Duodenal mucosa (tissue), 2 donors: ENCODE measurements at regions not wholly inside any gene's neighbourhood (a gene's known extent, or its start where the extent isn't known, plus 50 kb on each side); places are given as distances from the start of the nearest gene placed in this dataset.
"Not testable (repeated sequence)": the region's sequence is repeated elsewhere in the genome, so short reads cannot be mapped to it uniquely, and the experiment has no call there.

ENCODE experiments used
- H3K27ac ChIP-seq: one replicate; pipeline ENCODE4 v1.7.0; 2013; ENCODE audit warnings: low read depth, low read length
- H3K27me3 ChIP-seq, 2 donors: one replicate each; pipeline ENCODE4 v1.7.0; 2013; ENCODE audit warnings: low read length in 2 of 2, control low read depth in 1 of 2; ENCODE audit not compliant: insufficient read depth in 2 of 2, control insufficient read depth in 1 of 2
- H3K36me3 ChIP-seq, 2 donors: one replicate each; pipeline ENCODE4 v1.7.0; 2013; ENCODE audit warnings: low read length in 2 of 2, control low read depth in 1 of 2; ENCODE audit not compliant: insufficient read depth in 2 of 2, control insufficient read depth in 1 of 2
- H3K4me1 ChIP-seq, 2 donors: one replicate each; pipeline ENCODE4 v1.7.0; 2013; ENCODE audit warnings: low read length in 2 of 2, control low read depth in 1 of 2; ENCODE audit not compliant: insufficient read depth in 2 of 2, control insufficient read depth in 1 of 2
- H3K4me3 ChIP-seq, 2 donors: one replicate each; pipeline ENCODE4 v1.7.0; 2013; ENCODE audit warnings: low read length in 2 of 2, low read depth in 1 of 2
- H3K9ac ChIP-seq, 2 donors: one replicate each; pipeline ENCODE4 v1.7.0; 2013; ENCODE audit warnings: low read length in 2 of 2, low read depth in 1 of 2
- H3K9me3 ChIP-seq, 2 donors: one replicate each; pipeline ENCODE4 v1.7.0; 2013; ENCODE audit warnings: low read length in 2 of 2, control low read depth in 1 of 2; ENCODE audit not compliant: control insufficient read depth in 1 of 2

DNA sequence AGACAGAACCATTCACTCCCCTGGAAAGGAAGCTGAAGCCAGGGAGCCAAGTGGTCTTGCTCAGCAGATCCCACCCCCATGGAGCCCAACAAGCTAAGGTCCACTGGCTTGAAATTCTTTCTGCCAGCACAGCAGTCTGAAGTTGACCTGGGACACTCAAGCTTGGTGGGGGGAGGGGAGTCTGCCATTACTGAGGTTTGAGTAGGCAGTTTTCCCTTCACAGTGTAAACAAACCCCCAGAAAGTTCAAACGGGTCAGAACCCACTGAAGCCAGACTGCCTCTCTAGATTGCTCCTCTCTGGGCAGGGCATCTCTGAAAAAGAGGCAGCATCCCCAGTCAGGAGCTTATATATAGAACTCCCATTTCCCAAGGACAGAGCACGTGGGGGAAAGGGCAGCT lies 72.8 kb upstream of the NECTIN3 start:
- H3K36me3 ChIP-seq, H3K27ac ChIP-seq, H3K4me3 ChIP-seq, H3K27me3 ChIP-seq, H3K9ac ChIP-seq, H3K4me1 ChIP-seq, H3K9me3 ChIP-seq: not testable (repeated sequence)

DNA sequence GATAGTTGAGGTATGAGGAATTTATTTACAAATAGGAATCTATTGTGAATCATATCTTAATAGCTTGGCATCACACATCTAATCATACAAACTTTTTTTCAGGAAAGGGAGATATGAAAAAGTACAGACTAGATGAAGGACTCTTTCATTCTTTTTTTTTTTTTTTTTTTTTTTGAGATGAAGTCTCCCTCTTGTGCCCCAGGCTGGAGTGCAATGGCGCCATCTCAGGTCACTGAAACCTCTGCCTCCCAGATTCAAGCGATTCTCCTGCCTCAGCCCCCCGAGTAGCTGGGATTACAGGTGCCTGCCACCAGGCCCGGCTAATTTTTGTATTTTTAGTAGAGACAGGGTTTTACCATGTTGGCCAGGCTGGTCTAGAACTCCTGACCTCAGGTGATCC lies 65.1 kb upstream of the NECTIN3 start:
- not testable (repeated sequence) for H3K9ac ChIP-seq, H3K36me3 ChIP-seq, H3K4me3 ChIP-seq, H3K27me3 ChIP-seq, H3K9me3 ChIP-seq, H3K4me1 ChIP-seq, H3K27ac ChIP-seq

DNA sequence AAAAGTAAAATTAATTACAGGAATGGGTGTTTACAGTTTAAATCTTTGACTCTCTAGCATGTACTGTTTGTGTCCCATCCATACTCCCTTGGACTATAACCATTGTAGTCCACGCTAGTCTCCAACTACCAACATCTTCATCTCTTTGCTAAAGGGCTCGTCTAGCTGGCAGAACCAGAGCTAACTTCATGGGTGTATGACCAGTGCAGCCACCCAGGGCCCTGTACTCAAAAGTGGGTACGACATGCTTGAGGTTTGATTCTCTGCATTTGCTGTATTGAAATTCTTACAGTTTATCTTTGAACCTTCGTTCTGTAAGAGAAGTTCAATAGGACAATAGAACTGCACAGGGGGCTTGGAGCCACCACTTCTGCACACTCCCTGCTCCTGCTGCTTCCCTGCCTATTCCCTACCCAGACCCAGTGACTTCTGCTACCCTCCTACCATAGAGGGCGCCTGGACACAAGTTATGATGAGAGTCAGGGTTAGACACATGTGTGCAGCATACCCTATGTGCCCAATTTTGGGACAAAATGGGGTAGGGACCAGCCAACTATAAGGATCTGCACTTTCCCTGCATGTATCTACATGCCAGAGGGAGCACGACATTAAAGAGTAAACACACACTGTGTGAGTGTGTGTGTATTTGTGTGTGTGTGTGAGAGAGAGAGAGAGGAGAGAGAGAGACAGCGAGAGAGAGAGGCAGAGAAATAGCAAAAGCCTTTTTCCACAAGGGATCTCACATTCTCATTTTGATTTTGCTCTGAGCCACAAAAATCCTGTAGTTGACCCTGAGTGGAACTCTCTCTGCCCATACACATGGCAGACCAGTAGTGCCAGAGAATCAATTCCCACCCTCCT lies 59.0 kb upstream of the NECTIN3 start:
- no peaks in the 10 kb centered on the region for H3K4me1 ChIP-seq

More for the DNA sequence above, 59.0 kb upstream of the NECTIN3 start:
- H3K9ac ChIP-seq, result no peak overlapping the region
- H3K27me3 ChIP-seq, result no peaks in the 10 kb centered on the region
- no peak overlapping the region for H3K27ac ChIP-seq
- no peak overlapping the region for H3K4me3 ChIP-seq
- H3K9me3 ChIP-seq, result no peaks in the 10 kb centered on the region
- H3K36me3 ChIP-seq, result no peaks in the 10 kb centered on the region
